NOMO-1 (cell line): ENCODE measurements at regions not wholly inside any gene's neighbourhood (a gene's known extent, or its start where the extent isn't known, plus 50 kb on each side); places are given as distances from the start of the nearest gene placed in this dataset.

Experiments used
- DNase-seq, 2 experiments: peaks; one replicate each; lab custom pipeline; 2025; ENCODE audit not compliant: unreplicated experiment in 2 of 2; lab: John Stamatoyannopoulos, UW

- DNase-seq, result no peak
Observed at GRCh38 chr16:73298562-73298961, 250.6 kb upstream of the ZFHX3 start.

- no peak for DNase-seq
Observed at GRCh38 chr16:73290258-73290657, 242.3 kb upstream of the ZFHX3 start.

- DNase-seq, result no peak
Observed at GRCh38 chr16:73289232-73289631, 241.3 kb upstream of the ZFHX3 start.

- no peak for DNase-seq
Observed at GRCh38 chr16:73288520-73288919, 240.6 kb upstream of the ZFHX3 start.

GRCh38 chr16:73287859-73288405 is 240.0 kb upstream of the ZFHX3 start:
- no peak for DNase-seq

- no peak for DNase-seq
Observed at GRCh38 chr16:73286346-73287267, 238.7 kb upstream of the ZFHX3 start.

GRCh38 chr16:73285436-73286201 is 237.7 kb upstream of the ZFHX3 start:
- no peak for DNase-seq

GRCh38 chr16:73280388-73280787 is 232.5 kb upstream of the ZFHX3 start:
- DNase-seq, result no peak

- no peak for DNase-seq
Observed at GRCh38 chr16:73279451-73279850, 231.5 kb upstream of the ZFHX3 start.

- DNase-seq, result no peak
Observed at GRCh38 chr16:73277071-73277470, 229.1 kb upstream of the ZFHX3 start.

- DNase-seq, result no peak
Observed at GRCh38 chr16:73275448-73275847, 227.5 kb upstream of the ZFHX3 start.

GRCh38 chr16:73275024-73275423 is 227.1 kb upstream of the ZFHX3 start:
- DNase-seq, result no peak

- no peak for DNase-seq
Observed at GRCh38 chr16:73274140-73274539, 226.2 kb upstream of the ZFHX3 start.

- DNase-seq, result no peak
Observed at GRCh38 chr16:73268366-73268993, 220.6 kb upstream of the ZFHX3 start.

- DNase-seq, result no peak
Observed at GRCh38 chr16:73265935-73266334, 218.0 kb upstream of the ZFHX3 start.

GRCh38 chr16:73265124-73265837 is 217.4 kb upstream of the ZFHX3 start:
- DNase-seq, result no peak

GRCh38 chr16:73262931-73263330 is 215.0 kb upstream of the ZFHX3 start:
- DNase-seq, result no peak

GRCh38 chr16:73255031-73255430 is 207.1 kb upstream of the ZFHX3 start:
- DNase-seq, result no peak

GRCh38 chr16:73253922-73254480 is 206.1 kb upstream of the ZFHX3 start:
- no peak for DNase-seq

- DNase-seq, result no peak
Observed at GRCh38 chr16:73252446-73252845, 204.5 kb upstream of the ZFHX3 start.
